ENCODE measurements at regions not wholly inside any gene's neighbourhood (a gene's known extent, or its start where the extent isn't known, plus 50 kb on each side); places are given as distances from the start of the nearest gene placed in this dataset.

DNA sequence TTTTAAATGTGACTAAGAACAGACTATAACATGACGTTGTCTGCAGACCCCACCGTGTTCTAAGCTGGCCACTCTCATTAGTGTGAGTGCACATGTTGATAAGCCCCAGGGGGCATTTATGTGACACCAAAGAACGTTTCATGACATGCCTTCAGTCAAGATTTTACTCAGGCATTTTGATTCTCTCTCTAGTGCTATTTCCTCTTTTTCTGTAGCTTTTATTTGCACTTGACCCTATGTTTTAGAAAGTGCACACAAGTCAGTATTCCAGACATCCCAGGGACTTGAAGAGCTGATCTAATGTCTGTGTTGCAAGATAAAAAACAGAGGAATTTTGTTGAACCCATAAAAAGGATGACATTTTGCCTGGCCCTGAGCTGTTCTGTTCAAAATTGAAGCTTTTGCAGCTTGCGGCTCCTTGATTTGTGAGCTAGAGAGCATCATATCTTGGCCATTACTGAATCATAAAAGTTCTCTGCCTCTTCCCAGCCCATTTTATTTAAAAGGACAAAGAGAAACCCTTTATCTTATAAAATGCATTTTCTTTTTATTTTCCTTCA is 80.9 kb upstream of the TYRP1 start:
- Histone ChIP-seq H3K4me1 (no peaks in the 10 kb centered on the region), H3K36me3 (ENCODE audit: low read depth, missing control alignments) (no peaks in the 10 kb centered on the region), H3K27me3 (no peaks in the 10 kb centered on the region), H3K27ac (no peak overlapping the region), H3K4me3 (no peak overlapping the region), H3K9me3 (no peaks in the 10 kb centered on the region)
- no peak for TF ChIP-seq POLR2A (IDR thresholded peaks at IDR 0.05)
- TF ChIP-seq, protein P1, sequence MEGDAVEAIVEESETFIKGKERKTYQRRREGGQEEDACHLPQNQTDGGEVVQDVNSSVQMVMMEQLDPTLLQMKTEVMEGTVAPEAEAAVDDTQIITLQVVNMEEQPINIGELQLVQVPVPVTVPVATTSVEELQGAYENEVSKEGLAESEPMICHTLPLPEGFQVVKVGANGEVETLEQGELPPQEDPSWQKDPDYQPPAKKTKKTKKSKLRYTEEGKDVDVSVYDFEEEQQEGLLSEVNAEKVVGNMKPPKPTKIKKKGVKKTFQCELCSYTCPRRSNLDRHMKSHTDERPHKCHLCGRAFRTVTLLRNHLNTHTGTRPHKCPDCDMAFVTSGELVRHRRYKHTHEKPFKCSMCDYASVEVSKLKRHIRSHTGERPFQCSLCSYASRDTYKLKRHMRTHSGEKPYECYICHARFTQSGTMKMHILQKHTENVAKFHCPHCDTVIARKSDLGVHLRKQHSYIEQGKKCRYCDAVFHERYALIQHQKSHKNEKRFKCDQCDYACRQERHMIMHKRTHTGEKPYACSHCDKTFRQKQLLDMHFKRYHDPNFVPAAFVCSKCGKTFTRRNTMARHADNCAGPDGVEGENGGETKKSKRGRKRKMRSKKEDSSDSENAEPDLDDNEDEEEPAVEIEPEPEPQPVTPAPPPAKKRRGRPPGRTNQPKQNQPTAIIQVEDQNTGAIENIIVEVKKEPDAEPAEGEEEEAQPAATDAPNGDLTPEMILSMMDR (IDR thresholded peaks at IDR 0.05): no peak
- WGBS, 2 donors: 62% methylated on average over 4 of the region's 4 CpGs
- intact Hi-C loops (cut with DNase I; ENCODE audit: low total_unique reads): no loop called here
- no peak for DNase-seq

DNA sequence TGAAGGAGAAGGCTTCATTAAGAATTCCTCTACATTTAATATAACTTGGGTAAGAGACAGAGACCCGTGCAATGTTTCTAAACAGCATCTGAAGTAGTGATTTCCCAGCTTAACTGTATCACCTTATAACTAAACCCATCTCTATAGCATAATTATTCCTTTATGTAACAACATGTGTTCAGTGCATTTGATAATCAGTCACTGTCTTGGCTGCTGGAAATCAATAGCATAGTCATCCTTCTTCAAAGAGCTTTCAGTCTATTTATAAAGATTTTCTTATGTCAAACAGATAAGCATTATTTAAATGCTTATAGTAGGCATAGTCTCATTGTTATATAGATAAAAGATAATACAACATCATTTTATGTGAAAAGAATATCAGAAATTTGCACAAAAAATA is 80.1 kb upstream of the TYRP1 start:
- DNase-seq: no peak
- TF ChIP-seq POLR2A (IDR thresholded peaks at IDR 0.05): no peak
- TF ChIP-seq, protein P1 (IDR thresholded peaks at IDR 0.05): no peak
- no peak overlapping the region for H3K4me3 ChIP-seq
- intact Hi-C loops (cut with DNase I; ENCODE audit: low total_unique reads): no loop called here
- no peaks in the 10 kb centered on the region for H3K27me3 ChIP-seq
- no peaks in the 10 kb centered on the region for H3K4me1 ChIP-seq
- H3K9me3 ChIP-seq: no peaks in the 10 kb centered on the region
- no peaks in the 10 kb centered on the region for H3K36me3 ChIP-seq (ENCODE audit: low read depth, missing control alignments)
- WGBS, 2 donors: 73 to 86% methylated on average over 1 of the region's 1 CpG
- H3K27ac ChIP-seq: no peak overlapping the region

DNA sequence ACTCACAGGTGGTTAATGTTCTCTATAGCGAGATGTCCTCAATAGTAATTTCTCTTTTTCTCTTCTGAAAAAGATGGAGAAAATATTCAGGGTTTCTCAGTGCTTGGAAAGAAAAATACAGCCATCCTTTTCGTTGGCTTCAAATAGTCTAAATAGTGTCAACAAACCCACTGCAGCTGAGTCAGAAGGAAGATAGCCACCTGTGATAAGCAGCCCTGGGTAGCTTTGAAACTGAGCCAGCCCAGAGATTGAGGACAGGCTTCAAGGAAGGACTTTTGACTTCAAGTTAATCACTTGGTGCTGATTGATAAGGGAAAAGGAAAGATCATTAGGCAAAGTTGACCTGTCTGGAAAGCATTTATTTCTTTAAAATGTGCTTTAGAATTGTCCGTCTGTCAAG is 78.7 kb upstream of the TYRP1 start:
- H3K27ac ChIP-seq: no peak overlapping the region
- intact Hi-C loops (cut with DNase I; ENCODE audit: low total_unique reads): no loop called here
- TF ChIP-seq POLR2A (IDR thresholded peaks at IDR 0.05): no peak
- TF ChIP-seq, protein P1 (IDR thresholded peaks at IDR 0.05): no peak
- H3K27me3 ChIP-seq: no peaks in the 10 kb centered on the region
- no peak for DNase-seq
- 74 to 81% methylated on average over 3 of the region's 3 CpGs for WGBS, 2 donors
- H3K4me3 ChIP-seq: no peak overlapping the region
- H3K4me1 ChIP-seq: no peaks in the 10 kb centered on the region
- H3K9me3 ChIP-seq: no peaks in the 10 kb centered on the region
- no peaks in the 10 kb centered on the region for H3K36me3 ChIP-seq (ENCODE audit: low read depth, missing control alignments)

DNA sequence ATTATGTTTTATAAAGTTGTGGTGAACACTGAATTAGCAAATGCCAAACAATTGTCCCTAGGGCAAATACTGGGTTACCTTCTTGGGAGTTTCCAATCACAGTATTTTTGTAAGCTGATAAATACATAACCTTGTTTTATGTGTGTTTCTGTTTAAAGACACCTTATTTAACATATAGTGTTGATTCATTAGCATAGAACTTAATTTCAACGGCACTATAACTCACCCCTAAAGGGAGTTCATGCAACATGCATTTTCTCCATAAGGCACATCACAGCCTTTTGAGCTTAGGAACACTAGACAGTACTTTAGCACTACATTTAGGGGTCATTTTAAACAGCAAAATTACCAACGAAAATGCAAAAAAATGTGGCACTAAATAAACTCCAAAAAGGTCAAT is 74.2 kb upstream of the TYRP1 start:
- H3K4me3 ChIP-seq: no peak overlapping the region
- TF ChIP-seq POLR2A (IDR thresholded peaks at IDR 0.05): no peak
- TF ChIP-seq, protein P1 (IDR thresholded peaks at IDR 0.05): no peak
- no peak overlapping the region for H3K27ac ChIP-seq
- DNase-seq: no peak
- no peaks in the 10 kb centered on the region for H3K4me1 ChIP-seq
- no peaks in the 10 kb centered on the region for H3K27me3 ChIP-seq
- 55 to 58% methylated on average over 2 of the region's 2 CpGs for WGBS, 2 donors
- intact Hi-C loops (cut with DNase I; ENCODE audit: low total_unique reads): no loop called here
- H3K36me3 ChIP-seq (ENCODE audit: low read depth, missing control alignments): no peaks in the 10 kb centered on the region
- no peaks in the 10 kb centered on the region for H3K9me3 ChIP-seq

DNA sequence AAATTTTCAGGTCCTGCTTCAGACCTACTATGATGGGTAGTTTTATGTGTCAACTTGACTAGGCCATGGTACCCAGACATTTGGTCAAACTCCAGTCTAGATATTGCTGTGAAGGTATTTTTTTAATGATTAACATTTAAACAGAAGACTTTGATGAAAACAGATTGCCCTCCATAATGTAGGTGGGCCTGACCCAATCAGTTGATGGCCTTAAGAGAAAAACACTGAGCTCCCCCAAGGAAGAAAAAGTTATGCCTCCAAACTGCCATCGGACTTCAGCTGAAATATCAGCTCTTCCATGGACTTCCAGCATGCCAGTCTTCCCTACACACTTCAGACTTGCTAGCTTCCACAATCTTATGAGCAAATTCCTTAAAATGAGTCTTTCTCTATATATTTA is 67.3 kb upstream of the TYRP1 start:
- TF ChIP-seq, protein P1 (IDR thresholded peaks at IDR 0.05): no peak
- no peak for TF ChIP-seq POLR2A (IDR thresholded peaks at IDR 0.05)
- Histone ChIP-seq H3K27me3 (no peaks in the 10 kb centered on the region), H3K4me1 (no peaks in the 10 kb centered on the region), H3K9me3 (no peaks in the 10 kb centered on the region), H3K27ac (no peak overlapping the region), H3K4me3 (no peak overlapping the region), H3K36me3 (ENCODE audit: low read depth, missing control alignments) (no peaks in the 10 kb centered on the region)
- DNase-seq: no peak
- intact Hi-C loops (cut with DNase I; ENCODE audit: low total_unique reads): no loop called here
- 78 to 100% methylated on average over 1 of the region's 1 CpG for WGBS, 2 donors
